Spinal cord (tissue), 9 donors: ENCODE measurements at regions not wholly inside any gene's neighbourhood (a gene's known extent, or its start where the extent isn't known, plus 50 kb on each side); places are given as distances from the start of the nearest gene placed in this dataset.

Experiments used
- DNase-seq, 6 donors: peaks; one replicate each; pipeline versions ENCODE4 v3.0.0 to v3.0.0-alpha.2; 2013 to 2015; ENCODE audit warnings: low spot score in 6 of 6, low read depth in 4 of 6
- H3K27ac ChIP-seq: one replicate; pipeline ENCODE4 v1.5.1; 2013; ENCODE audit warnings: low read depth, low read length, control low read depth
- H3K27me3 ChIP-seq: one replicate; pipeline ENCODE4 v1.6.1; 2013; ENCODE audit warnings: low read length; ENCODE audit not compliant: control insufficient read depth, insufficient read depth
- H3K36me3 ChIP-seq: one replicate; pipeline ENCODE4 v1.6.1; 2013; ENCODE audit warnings: low read length; ENCODE audit not compliant: control insufficient read depth, insufficient read depth
- H3K4me1 ChIP-seq: one replicate; pipeline ENCODE4 v1.6.1; 2013; ENCODE audit warnings: low read length; ENCODE audit not compliant: control insufficient read depth, insufficient read depth
- H3K4me3 ChIP-seq: one replicate; pipeline ENCODE4 v1.5.1; 2013; ENCODE audit warnings: low read depth, low read length, control low read depth
- H3K9me3 ChIP-seq: one replicate; pipeline ENCODE4 v1.6.1; 2013; ENCODE audit warnings: low read length; ENCODE audit not compliant: control insufficient read depth, insufficient read depth
- WGBS: methylation state at CpG from one replicate; pipeline ENCODE4 v1.1.5; 2013; ENCODE audit warnings: missing lambda C conversion rate; ENCODE audit not compliant: insufficient coverage; 5-methylcytosine and 5-hydroxymethylcytosine counted together
- donor health status: healthy.

DNA sequence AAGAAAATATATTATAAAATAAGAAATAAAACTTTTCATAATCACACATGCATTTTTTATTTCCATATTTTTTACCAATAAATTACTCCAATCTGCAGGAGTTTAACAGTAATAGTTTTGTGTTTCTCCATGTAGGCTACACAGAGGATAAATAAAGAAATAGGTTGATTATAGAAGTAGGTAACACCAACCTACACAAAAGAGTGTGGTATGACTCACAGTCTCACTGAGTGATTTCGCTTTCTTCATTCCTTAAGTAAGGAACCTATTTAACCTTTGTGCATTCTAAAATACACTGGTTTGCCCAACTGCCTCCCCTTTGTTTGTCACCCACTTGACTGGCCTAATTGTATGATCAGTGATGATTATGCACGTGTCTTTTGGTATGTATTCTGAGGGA lies 244.2 kb upstream of the RIMS1 start:
- H3K27ac ChIP-seq: no peak overlapping the region
- no peaks in the 10 kb centered on the region for H3K4me1 ChIP-seq
- H3K9me3 ChIP-seq: no peaks in the 10 kb centered on the region
- no peaks in the 10 kb centered on the region for H3K36me3 ChIP-seq
- H3K27me3 ChIP-seq: no peaks in the 10 kb centered on the region
- H3K4me3 ChIP-seq: no peak overlapping the region
- no CpG with 5 or more reads among the region's 2 CpGs for whole genome bisulfite sequencing
- no peak for DNase-seq

DNA sequence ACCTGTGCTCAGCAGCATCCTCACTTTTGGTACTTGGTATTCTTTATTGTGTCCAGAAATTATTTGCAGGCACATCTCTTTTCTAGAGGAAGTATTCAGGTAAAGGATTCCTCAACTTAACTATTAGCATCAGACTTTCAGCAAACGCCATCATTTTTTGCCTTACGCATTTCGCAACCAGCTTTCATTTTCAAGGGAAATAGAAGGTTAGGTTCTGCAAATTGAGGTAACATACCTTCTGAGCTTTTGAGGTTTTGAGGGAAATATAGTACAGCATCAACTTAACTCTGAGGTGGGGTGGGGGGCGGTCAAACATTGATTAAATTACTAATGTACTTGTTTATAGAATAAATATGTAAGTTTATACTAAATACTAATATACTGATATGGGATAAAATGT lies 243.6 kb upstream of the RIMS1 start:
- Histone ChIP-seq H3K36me3 (no peaks in the 10 kb centered on the region), H3K9me3 (no peaks in the 10 kb centered on the region), H3K4me3 (no peak overlapping the region), H3K27me3 (no peaks in the 10 kb centered on the region), H3K27ac (no peak overlapping the region), H3K4me1 (no peaks in the 10 kb centered on the region)
- DNase-seq: no peak
- WGBS: 100% methylated on average over 1 of the region's 4 CpGs

GRCh38 chr6:71645299-71645698 lies 241.1 kb upstream of the RIMS1 start:
- WGBS: 88% methylated on average over 3 of the region's 3 CpGs
- no peak for DNase-seq
- Histone ChIP-seq H3K4me3 (no peak overlapping the region), H3K27ac (no peak overlapping the region), H3K36me3 (no peaks in the 10 kb centered on the region), H3K4me1 (no peaks in the 10 kb centered on the region), H3K9me3 (peaks cover 3% of the 10 kb centered on the region), H3K27me3 (no peaks in the 10 kb centered on the region)

DNA sequence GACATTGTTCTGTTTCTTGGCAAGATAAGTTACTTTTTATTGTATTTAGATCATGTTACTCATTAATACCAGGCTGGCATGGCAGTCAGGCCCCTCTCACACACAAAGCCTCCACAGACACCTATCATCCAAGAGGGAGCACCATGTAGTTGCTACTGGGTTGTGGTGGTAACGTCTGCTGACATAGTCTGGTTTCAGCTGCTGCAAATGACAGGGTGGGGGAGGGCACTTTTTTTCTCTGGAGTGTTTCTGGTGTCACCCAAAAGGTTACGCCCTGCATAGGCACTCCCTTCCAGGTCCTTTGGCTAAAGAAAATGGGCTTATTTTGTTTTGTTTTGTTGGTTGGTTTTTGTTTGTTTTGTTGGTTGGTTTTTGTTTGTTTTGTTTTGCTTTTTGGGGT lies 236.4 kb upstream of the RIMS1 start:
- H3K4me1 ChIP-seq: no peaks in the 10 kb centered on the region
- DNase-seq: no peak
- H3K36me3 ChIP-seq: no peaks in the 10 kb centered on the region
- H3K27me3 ChIP-seq: no peaks in the 10 kb centered on the region
- H3K27ac ChIP-seq: no peak overlapping the region
- WGBS: 40% methylated on average over 1 of the region's 2 CpGs
- H3K4me3 ChIP-seq: no peak overlapping the region
- peaks cover 3% of the 10 kb centered on the region for H3K9me3 ChIP-seq

- no CpG with 5 or more reads among the region's 2 CpGs for WGBS
- Histone ChIP-seq H3K36me3 (no peaks in the 10 kb centered on the region), H3K9me3 (peaks cover 3% of the 10 kb centered on the region), H3K27me3 (no peaks in the 10 kb centered on the region), H3K4me3 (no peak overlapping the region), H3K27ac (no peak overlapping the region), H3K4me1 (no peaks in the 10 kb centered on the region)
- DNase-seq: no peak
Observed at GRCh38 chr6:71651636-71652035, 234.7 kb upstream of the RIMS1 start.

- no peaks in the 10 kb centered on the region for H3K4me1 ChIP-seq
- no peak overlapping the region for H3K4me3 ChIP-seq
- no peaks in the 10 kb centered on the region for H3K9me3 ChIP-seq
- no peak overlapping the region for H3K27ac ChIP-seq
- WGBS: no CpG with 5 or more reads among the region's 1 CpG
- DNase-seq: no peak
- H3K36me3 ChIP-seq: no peaks in the 10 kb centered on the region
- no peaks in the 10 kb centered on the region for H3K27me3 ChIP-seq
Observed at GRCh38 chr6:71656121-71656520, 230.2 kb upstream of the RIMS1 start.

DNA sequence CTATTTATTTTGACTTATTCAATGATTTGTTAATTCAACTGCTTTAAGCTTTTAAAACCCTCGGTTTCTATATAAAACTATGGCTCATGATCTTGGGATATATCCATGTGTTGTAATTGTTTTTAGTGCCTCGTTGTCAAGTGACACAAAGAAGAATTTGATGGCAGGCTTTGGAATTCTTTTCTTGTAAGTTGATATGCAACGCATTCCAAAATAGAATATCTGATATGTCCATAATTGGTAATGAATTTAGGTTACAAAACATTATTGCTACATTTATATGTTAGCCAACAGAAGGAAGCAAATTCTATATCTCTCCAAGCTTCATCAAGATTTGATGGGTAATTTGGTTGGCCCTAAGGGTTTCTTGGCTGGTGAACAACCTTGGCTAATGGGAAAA lies 220.4 kb upstream of the RIMS1 start:
- DNase-seq: no peak
- no peaks in the 10 kb centered on the region for H3K9me3 ChIP-seq
- no CpG with 5 or more reads among the region's 3 CpGs for WGBS

DNA sequence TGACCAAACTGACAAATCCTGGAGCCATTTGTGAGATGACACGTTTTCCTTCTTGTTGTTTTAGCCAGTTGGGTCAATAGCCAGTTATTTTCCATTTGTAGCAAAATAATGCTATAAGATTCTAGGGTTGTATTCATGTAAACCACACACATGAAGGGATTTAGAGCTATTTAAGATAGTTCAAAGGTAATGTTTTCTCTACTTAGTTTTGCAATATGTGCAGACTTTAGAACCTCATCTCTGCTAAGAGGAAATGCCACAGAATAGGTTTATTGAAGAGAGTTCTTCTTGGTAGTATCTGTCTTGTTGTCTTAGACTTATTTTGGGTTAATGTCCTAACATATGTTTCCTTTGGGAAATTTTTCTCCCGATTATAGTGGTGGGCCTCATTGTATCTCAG lies 213.5 kb upstream of the RIMS1 start:
- no peaks in the 10 kb centered on the region for H3K36me3 ChIP-seq
- H3K9me3 ChIP-seq: no peaks in the 10 kb centered on the region
- DNase-seq: no peak
- no peaks in the 10 kb centered on the region for H3K27me3 ChIP-seq
- no CpG with 5 or more reads among the region's 2 CpGs for WGBS
- no peaks in the 10 kb centered on the region for H3K4me1 ChIP-seq
- H3K27ac ChIP-seq: no peak overlapping the region
- no peak overlapping the region for H3K4me3 ChIP-seq

More for the DNA sequence above, 220.4 kb upstream of the RIMS1 start:
- no peak overlapping the region for H3K27ac ChIP-seq
- H3K4me1 ChIP-seq: no peaks in the 10 kb centered on the region
- no peaks in the 10 kb centered on the region for H3K36me3 ChIP-seq
- no peak overlapping the region for H3K4me3 ChIP-seq
- H3K27me3 ChIP-seq: no peaks in the 10 kb centered on the region

- Histone ChIP-seq H3K9me3 (no peaks in the 10 kb centered on the region), H3K36me3 (no peaks in the 10 kb centered on the region), H3K27ac (no peak overlapping the region), H3K27me3 (no peaks in the 10 kb centered on the region), H3K4me3 (no peak overlapping the region), H3K4me1 (no peaks in the 10 kb centered on the region)
- WGBS: no CpG with 5 or more reads among the region's 1 CpG
- no peak for DNase-seq
Observed at GRCh38 chr6:71675386-71675785, 211.0 kb upstream of the RIMS1 start.

DNA sequence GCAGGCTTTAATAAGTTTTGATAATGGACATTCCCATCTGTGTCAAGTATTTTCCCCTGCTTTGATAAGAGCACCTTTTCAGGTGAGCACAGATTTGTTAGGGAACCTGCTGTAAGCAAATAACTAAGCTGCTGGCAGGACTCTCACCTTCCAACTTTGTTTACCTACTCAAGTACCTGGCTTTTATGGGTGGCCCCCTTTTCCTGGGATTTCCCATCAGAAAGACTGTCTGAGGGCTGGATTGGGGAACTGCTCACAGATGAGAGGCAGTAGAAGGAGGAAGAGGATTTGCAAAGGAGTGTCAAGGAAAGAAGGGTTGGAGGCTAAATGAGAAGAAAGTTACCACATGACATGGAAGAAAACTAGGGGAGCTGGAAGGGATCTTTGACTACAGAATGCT lies 210.1 kb upstream of the RIMS1 start:
- Histone ChIP-seq H3K27ac (no peak overlapping the region), H3K4me1 (no peaks in the 10 kb centered on the region), H3K9me3 (no peaks in the 10 kb centered on the region), H3K36me3 (no peaks in the 10 kb centered on the region), H3K27me3 (no peaks in the 10 kb centered on the region), H3K4me3 (no peak overlapping the region)
- DNase-seq: no peak
